SK-N-SH treated with all-trans-retinoic acid at 6 μM for 48 hours (cell line): ENCODE measurements at regions not wholly inside any gene's neighbourhood (a gene's known extent, or its start where the extent isn't known, plus 50 kb on each side); places are given as distances from the start of the nearest gene placed in this dataset.

Experiments used
- ATAC-seq: fragments of 200-7000 bp; cut with Tn5 transposase; 3 replicates; pipeline ENCODE4 v1.9.1; 2020; ENCODE audit warnings: mild to moderate bottlenecking, moderate library complexity
- ARNTL ChIP-seq: fragments of 450-650 bp; formaldehyde crosslinking; IDR thresholded peaks from 2 replicates; pipeline ENCODE4 v1.5.0; 2020; ENCODE audit warnings: low read depth, mild to moderate bottlenecking, moderate library complexity, borderline replicate concordance
- BACH2 ChIP-seq: fragments of 250-450 bp; sonication (Bioruptor Pico); IDR thresholded peaks from 2 replicates; pipeline ENCODE4 v1.9.0; 2021; ENCODE audit warnings: mild to moderate bottlenecking, borderline replicate concordance
- CSDC2 ChIP-seq: fragments of 250-450 bp; sonication (Bioruptor Pico); IDR thresholded peaks from 2 replicates; pipeline ENCODE4 v1.5.0; 2020; ENCODE audit warnings: mild to moderate bottlenecking, moderate library complexity
- GLIS3 ChIP-seq: fragments of 250-450 bp; sonication (Bioruptor Pico); IDR thresholded peaks from 2 replicates; pipeline ENCODE4 v1.5.0; 2020; ENCODE audit warnings: mild to moderate bottlenecking, moderate library complexity
- PPARA ChIP-seq: fragments of 250-450 bp; sonication (Bioruptor Pico); IDR thresholded peaks from 2 replicates; pipeline ENCODE4 v1.5.0; 2020; ENCODE audit warnings: mild to moderate bottlenecking, borderline replicate concordance
- RARB ChIP-seq: fragments of 250-450 bp; sonication (Bioruptor Pico); IDR thresholded peaks from 2 replicates; pipeline ENCODE4 v1.8.0; 2021; ENCODE audit warnings: mild to moderate bottlenecking, moderate library complexity
- SNAI2 ChIP-seq: fragments of 250-450 bp; sonication (Bioruptor Pico); IDR thresholded peaks from 2 replicates; pipeline ENCODE4 v1.5.0; 2020; ENCODE audit warnings: mild to moderate bottlenecking, moderate library complexity
- ZC3H10 ChIP-seq: fragments of 250-450 bp; sonication (Bioruptor Pico); IDR thresholded peaks from 2 replicates; pipeline ENCODE4 v1.5.1; 2021; ENCODE audit warnings: mild to moderate bottlenecking, moderate library complexity
- ZFP3 ChIP-seq: fragments of 250-450 bp; sonication (Bioruptor Pico); IDR thresholded peaks from 2 replicates; pipeline ENCODE4 v1.5.0; 2020; ENCODE audit warnings: mild to moderate bottlenecking, moderate library complexity
- ZFP30 ChIP-seq: fragments of 450-650 bp; formaldehyde crosslinking; IDR thresholded peaks from 2 replicates; pipeline ENCODE4 v1.5.0; 2022; ENCODE audit warnings: mild to moderate bottlenecking, moderate library complexity
- ZNF565 ChIP-seq: fragments of 450-650 bp; formaldehyde crosslinking; conservative IDR thresholded peaks from 2 replicates; pipeline ENCODE4 v1.5.0; 2020; ENCODE audit warnings: low read depth, mild to moderate bottlenecking, moderate library complexity
- ZNF8 ChIP-seq: fragments of 450-650 bp; formaldehyde crosslinking; IDR thresholded peaks from 2 replicates; pipeline ENCODE4 v1.5.0; 2020; ENCODE audit warnings: mild to moderate bottlenecking, moderate library complexity
- TF ChIP-seq, protein P1 (sequence below): fragments of 250-450 bp; sonication (Bioruptor Pico); IDR thresholded peaks from 2 replicates; pipeline ENCODE4 v1.8.0; 2020; ENCODE audit warnings: mild to moderate bottlenecking, moderate library complexity, borderline replicate concordance
- TF ChIP-seq, protein P2 (sequence below): fragments of 250-450 bp; sonication (Bioruptor Pico); IDR thresholded peaks from 2 replicates; pipeline ENCODE4 v1.8.0; 2021; ENCODE audit warnings: low read depth, mild to moderate bottlenecking, moderate library complexity, borderline replicate concordance
- TF ChIP-seq, protein P3 (sequence below): fragments of 250-450 bp; sonication (Bioruptor Pico); IDR thresholded peaks from 2 replicates; pipeline ENCODE4 v1.5.0; 2020; ENCODE audit warnings: mild to moderate bottlenecking, moderate library complexity
- TF ChIP-seq, protein P4 (sequence below): fragments of 250-450 bp; sonication (Bioruptor Pico); IDR thresholded peaks from 2 replicates; pipeline ENCODE4 v1.5.1; 2021; ENCODE audit warnings: mild to moderate bottlenecking, moderate library complexity
- TF ChIP-seq, protein P5 (sequence below): fragments of 250-450 bp; sonication (Bioruptor Pico); IDR thresholded peaks from 2 replicates; pipeline ENCODE4 v1.5.1; 2020; ENCODE audit warnings: low read depth, mild to moderate bottlenecking, moderate library complexity

DNA sequence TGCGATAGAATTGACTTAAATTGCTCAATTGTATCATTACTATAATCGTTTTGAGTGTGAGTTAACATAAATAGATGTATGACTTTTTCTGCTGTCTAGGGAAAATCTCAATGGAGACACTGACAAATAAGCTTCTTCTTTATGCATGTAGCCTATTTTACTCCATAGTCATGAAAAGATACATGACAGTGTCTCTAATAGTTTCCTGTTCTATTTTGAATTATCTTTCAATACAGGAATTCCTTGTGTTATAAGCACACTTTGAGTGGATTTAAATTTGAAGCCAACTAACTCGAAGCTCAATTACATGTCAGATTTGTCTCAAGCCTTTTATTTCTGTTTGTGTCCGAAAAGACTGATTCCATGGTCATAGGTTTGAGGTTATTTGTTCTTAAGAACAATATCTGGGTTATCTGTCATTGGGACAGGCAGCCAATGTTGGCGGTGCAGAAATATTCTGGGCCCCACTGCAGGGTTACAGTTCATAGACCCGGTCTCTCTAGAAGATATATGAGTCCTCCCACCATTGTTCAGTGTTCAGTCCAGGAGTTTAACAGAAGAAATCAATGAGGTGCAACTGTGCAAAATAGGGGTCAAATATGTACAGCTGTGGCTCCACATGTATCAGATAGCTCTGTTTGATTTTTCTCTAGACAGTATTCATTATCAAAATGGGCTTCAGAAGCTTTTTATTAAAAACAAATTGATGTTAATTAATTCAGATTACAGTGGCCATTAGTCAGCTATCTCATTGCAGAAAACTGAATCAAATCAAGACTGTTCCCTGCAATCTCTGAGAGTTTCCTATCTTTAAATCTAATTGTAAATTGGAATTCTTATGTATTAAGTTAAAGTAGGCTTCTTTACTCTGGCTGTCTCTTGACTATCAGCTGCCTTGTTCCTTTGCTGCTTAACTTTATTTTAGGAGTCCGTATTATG lies 1238.8 kb downstream of the NXPH1 start (continued):
- TF ChIP-seq, protein P1, sequence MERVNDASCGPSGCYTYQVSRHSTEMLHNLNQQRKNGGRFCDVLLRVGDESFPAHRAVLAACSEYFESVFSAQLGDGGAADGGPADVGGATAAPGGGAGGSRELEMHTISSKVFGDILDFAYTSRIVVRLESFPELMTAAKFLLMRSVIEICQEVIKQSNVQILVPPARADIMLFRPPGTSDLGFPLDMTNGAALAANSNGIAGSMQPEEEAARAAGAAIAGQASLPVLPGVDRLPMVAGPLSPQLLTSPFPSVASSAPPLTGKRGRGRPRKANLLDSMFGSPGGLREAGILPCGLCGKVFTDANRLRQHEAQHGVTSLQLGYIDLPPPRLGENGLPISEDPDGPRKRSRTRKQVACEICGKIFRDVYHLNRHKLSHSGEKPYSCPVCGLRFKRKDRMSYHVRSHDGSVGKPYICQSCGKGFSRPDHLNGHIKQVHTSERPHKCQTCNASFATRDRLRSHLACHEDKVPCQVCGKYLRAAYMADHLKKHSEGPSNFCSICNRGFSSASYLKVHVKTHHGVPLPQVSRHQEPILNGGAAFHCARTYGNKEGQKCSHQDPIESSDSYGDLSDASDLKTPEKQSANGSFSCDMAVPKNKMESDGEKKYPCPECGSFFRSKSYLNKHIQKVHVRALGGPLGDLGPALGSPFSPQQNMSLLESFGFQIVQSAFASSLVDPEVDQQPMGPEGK (CRISPR knock-in tag), result no peak
- TF ChIP-seq ZC3H10 (CRISPR knock-in tag) (no peak), PPARA (CRISPR knock-in tag) (no peak), ZFP3 (0 out of 2 replicates have a peak, but pooled peaks have one; percentile 34), CSDC2 (CRISPR knock-in tag) (no peak)
- TF ChIP-seq, protein P2, sequence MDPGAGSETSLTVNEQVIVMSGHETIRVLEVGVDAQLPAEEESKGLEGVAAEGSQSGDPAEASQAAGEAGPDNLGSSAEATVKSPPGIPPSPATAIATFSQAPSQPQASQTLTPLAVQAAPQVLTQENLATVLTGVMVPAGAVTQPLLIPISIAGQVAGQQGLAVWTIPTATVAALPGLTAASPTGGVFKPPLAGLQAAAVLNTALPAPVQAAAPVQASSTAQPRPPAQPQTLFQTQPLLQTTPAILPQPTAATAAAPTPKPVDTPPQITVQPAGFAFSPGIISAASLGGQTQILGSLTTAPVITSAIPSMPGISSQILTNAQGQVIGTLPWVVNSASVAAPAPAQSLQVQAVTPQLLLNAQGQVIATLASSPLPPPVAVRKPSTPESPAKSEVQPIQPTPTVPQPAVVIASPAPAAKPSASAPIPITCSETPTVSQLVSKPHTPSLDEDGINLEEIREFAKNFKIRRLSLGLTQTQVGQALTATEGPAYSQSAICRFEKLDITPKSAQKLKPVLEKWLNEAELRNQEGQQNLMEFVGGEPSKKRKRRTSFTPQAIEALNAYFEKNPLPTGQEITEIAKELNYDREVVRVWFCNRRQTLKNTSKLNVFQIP (CRISPR knock-in tag), result no peak; the same call in 1 of the 2 replicates

DNA sequence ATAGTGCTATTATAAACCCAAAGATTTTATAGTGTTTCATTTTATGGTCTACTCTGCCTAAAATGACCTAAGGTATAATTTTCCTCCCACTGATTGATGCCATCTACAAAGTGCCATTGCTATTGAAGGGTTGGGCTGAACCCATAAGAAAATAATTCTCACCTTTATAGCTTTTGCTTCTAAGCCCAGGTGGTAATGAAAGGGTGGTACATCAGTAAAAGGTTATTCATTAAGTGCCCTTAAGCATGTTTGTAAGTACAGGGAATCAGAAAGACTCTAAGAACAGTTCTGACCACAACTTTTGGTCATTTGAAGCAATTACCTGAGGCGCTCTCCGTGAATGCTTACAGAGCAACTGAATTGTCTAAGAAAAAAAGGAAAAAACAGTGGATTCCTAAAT lies 1247.3 kb downstream of the NXPH1 start:
- no peak for ATAC-seq
- TF ChIP-seq, protein P3, sequence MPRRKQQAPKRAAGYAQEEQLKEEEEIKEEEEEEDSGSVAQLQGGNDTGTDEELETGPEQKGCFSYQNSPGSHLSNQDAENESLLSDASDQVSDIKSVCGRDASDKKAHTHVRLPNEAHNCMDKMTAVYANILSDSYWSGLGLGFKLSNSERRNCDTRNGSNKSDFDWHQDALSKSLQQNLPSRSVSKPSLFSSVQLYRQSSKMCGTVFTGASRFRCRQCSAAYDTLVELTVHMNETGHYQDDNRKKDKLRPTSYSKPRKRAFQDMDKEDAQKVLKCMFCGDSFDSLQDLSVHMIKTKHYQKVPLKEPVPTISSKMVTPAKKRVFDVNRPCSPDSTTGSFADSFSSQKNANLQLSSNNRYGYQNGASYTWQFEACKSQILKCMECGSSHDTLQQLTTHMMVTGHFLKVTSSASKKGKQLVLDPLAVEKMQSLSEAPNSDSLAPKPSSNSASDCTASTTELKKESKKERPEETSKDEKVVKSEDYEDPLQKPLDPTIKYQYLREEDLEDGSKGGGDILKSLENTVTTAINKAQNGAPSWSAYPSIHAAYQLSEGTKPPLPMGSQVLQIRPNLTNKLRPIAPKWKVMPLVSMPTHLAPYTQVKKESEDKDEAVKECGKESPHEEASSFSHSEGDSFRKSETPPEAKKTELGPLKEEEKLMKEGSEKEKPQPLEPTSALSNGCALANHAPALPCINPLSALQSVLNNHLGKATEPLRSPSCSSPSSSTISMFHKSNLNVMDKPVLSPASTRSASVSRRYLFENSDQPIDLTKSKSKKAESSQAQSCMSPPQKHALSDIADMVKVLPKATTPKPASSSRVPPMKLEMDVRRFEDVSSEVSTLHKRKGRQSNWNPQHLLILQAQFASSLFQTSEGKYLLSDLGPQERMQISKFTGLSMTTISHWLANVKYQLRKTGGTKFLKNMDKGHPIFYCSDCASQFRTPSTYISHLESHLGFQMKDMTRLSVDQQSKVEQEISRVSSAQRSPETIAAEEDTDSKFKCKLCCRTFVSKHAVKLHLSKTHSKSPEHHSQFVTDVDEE (CRISPR knock-in tag), result no peak
- TF ChIP-seq BACH2 (CRISPR knock-in tag) (no peak), RARB (CRISPR knock-in tag) (no peak), PPARA (CRISPR knock-in tag) (no peak)
- TF ChIP-seq, protein P2 (CRISPR knock-in tag), result no peak
- TF ChIP-seq, protein P4, sequence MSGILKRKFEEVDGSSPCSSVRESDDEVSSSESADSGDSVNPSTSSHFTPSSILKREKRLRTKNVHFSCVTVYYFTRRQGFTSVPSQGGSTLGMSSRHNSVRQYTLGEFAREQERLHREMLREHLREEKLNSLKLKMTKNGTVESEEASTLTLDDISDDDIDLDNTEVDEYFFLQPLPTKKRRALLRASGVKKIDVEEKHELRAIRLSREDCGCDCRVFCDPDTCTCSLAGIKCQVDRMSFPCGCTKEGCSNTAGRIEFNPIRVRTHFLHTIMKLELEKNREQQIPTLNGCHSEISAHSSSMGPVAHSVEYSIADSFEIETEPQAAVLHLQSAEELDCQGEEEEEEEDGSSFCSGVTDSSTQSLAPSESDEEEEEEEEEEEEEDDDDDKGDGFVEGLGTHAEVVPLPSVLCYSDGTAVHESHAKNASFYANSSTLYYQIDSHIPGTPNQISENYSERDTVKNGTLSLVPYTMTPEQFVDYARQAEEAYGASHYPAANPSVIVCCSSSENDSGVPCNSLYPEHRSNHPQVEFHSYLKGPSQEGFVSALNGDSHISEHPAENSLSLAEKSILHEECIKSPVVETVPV, result no peak

DNA sequence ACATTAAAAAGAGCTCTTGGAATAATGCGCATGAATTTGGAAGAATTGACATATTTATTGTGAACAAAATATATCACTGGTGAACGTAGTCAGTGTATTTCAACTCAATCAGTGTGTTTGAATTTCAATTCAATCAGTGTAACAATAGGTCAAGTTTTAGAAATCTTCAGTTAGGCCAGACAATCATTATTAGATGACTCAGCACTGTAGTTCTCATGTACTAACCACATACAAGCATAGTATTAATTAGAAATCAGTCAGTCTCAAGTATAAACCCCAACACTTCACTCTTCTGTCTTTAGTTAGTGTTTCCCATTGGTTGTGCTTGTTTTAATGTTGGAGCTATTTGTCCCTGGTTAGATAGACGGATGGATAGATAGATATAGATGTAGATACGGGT lies 1247.9 kb downstream of the NXPH1 start:
- TF ChIP-seq, protein P2 (CRISPR knock-in tag), result no peak
- TF ChIP-seq GLIS3 (no peak), ZNF8 (CRISPR knock-in tag) (no peak), PPARA (CRISPR knock-in tag) (no peak), ZNF565 (CRISPR knock-in tag) (no peak), ARNTL (CRISPR knock-in tag) (no peak), SNAI2 (CRISPR knock-in tag) (no peak), ZC3H10 (CRISPR knock-in tag) (no peak), CSDC2 (CRISPR knock-in tag) (no peak), ZFP30 (no peak)
- TF ChIP-seq, protein P4, result no peak
- TF ChIP-seq, protein P5, sequence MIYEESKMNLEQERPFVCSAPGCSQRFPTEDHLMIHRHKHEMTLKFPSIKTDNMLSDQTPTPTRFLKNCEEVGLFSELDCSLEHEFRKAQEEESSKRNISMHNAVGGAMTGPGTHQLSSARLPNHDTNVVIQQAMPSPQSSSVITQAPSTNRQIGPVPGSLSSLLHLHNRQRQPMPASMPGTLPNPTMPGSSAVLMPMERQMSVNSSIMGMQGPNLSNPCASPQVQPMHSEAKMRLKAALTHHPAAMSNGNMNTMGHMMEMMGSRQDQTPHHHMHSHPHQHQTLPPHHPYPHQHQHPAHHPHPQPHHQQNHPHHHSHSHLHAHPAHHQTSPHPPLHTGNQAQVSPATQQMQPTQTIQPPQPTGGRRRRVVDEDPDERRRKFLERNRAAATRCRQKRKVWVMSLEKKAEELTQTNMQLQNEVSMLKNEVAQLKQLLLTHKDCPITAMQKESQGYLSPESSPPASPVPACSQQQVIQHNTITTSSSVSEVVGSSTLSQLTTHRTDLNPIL (CRISPR knock-in tag), result no peak
- ATAC-seq, result no peak
